ENCODE measurements at regions not wholly inside any gene's neighbourhood (a gene's known extent, or its start where the extent isn't known, plus 50 kb on each side); places are given as distances from the start of the nearest gene placed in this dataset.

DNA sequence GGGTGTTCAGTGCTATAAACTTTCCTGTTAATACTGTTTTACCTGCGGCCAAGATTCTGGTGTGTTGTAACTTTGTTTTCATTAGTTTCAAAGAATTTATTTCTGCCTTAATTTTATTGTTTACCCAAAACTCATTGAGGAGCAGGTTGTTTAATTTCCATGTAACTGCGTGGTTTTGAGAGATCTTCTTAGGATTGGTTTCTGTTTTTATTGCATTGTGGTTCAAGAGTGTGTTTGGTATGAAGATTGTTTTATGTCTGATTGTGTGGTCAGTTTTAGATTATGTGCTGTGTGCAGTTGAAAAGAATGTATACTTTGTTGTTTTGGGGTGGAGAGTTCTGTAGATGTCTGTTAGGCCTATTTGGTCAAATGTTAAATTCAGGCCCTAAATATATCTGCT lies 133.5 kb upstream of the GALNT15 start:
- no peak for TF ChIP-seq EZH2 (IDR thresholded peaks at IDR 0.05; ENCODE audit: borderline replicate concordance, insufficient read depth, low read depth, low read length, poor library complexity, severe bottlenecking)
- TF ChIP-seq, protein P1, sequence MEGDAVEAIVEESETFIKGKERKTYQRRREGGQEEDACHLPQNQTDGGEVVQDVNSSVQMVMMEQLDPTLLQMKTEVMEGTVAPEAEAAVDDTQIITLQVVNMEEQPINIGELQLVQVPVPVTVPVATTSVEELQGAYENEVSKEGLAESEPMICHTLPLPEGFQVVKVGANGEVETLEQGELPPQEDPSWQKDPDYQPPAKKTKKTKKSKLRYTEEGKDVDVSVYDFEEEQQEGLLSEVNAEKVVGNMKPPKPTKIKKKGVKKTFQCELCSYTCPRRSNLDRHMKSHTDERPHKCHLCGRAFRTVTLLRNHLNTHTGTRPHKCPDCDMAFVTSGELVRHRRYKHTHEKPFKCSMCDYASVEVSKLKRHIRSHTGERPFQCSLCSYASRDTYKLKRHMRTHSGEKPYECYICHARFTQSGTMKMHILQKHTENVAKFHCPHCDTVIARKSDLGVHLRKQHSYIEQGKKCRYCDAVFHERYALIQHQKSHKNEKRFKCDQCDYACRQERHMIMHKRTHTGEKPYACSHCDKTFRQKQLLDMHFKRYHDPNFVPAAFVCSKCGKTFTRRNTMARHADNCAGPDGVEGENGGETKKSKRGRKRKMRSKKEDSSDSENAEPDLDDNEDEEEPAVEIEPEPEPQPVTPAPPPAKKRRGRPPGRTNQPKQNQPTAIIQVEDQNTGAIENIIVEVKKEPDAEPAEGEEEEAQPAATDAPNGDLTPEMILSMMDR (IDR thresholded peaks at IDR 0.05), result no peak
